ENCODE measurements at regions not wholly inside any gene's neighbourhood (a gene's known extent, or its start where the extent isn't known, plus 50 kb on each side); places are given as distances from the start of the nearest gene placed in this dataset.
"Not testable (repeated sequence)": the region's sequence is repeated elsewhere in the genome, so short reads cannot be mapped to it uniquely, and the experiment has no call there.

DNA sequence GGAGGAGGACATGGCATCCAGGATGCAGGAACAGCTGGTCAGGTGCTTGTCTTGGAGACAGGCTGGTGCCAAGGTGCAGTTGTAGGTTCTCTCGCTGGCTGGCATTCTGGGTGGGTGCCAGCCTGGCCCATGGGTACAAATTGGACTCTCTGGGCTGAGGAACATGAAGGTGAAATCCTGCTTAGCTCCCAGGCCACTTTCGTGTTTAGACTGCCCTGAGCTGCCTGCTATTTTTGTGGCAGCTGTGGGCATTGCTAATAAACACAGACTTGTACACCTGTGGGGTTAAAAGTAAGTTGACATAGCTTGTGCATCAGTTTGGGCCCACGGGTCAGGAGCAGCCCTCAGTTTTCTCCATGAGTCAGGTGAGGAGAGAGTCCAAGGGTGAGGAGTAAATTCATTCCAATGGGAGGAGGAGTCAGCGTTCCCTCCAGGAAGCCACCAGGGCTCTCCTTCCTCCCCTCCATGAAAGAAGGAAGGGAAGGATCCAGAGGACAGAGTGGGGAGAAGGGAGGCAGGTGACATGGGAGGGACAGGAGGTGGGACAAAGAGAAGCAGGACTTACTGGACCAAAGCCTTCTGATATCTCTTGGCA, 380.0 kb downstream of the GLRX3 start:
- no peak overlapping the region for H3K4me3 Mint-ChIP-seq
- no peak overlapping the region for H3K27ac Mint-ChIP-seq
- Histone ChIP-seq H3T11ph (ENCODE audit: low read length) (no peak overlapping the region), H2BK12ac (ENCODE audit: insufficient read length, low read depth, low read length) (no peak overlapping the region), H2BK15ac (ENCODE audit: low read depth, low read length) (no peak overlapping the region), H4K91ac (ENCODE audit: insufficient read length, low read depth, low read length) (no peak overlapping the region), H3K4me2 (ENCODE audit: insufficient read depth, insufficient read length, low read length) (no peak overlapping the region), H2AFZ (ENCODE audit: low read length) (no peak overlapping the region), H3K18ac (ENCODE audit: insufficient read length, low read depth, low read length) (no peak overlapping the region), H3K27me3 (ENCODE audit: insufficient read depth, low read length) (no peaks in the 10 kb centered on the region), H3K9me3 (ENCODE audit: control insufficient read depth, low read depth, low read length) (no peaks in the 10 kb centered on the region), H3K23me2 (ENCODE audit: insufficient read length, low read depth, low read length, poor library complexity, severe bottlenecking) (no peaks in the 10 kb centered on the region), H4K20me1 (ENCODE audit: control insufficient read depth, insufficient read depth, insufficient read length) (no peaks in the 10 kb centered on the region), H2BK5ac (ENCODE audit: insufficient read length, low read length) (no peak overlapping the region), H3K79me1 (ENCODE audit: insufficient read depth, low read depth, low read length, poor library complexity, severe bottlenecking) (no peaks in the 10 kb centered on the region), H2BK120ac (ENCODE audit: low read depth, low read length, poor library complexity, severe bottlenecking) (no peak overlapping the region), H3K14ac (ENCODE audit: insufficient read depth, low read length) (no peak overlapping the region), H3K27ac (ENCODE audit: insufficient read length, low read depth, low read length) (no peak overlapping the region), H2BK20ac (ENCODE audit: low read depth, low read length, poor library complexity, severe bottlenecking) (no peak overlapping the region), H4K8ac (replicated peaks; ENCODE audit: insufficient read length, low read depth, low read length) (no peak overlapping the region), H3K9ac (ENCODE audit: extremely low read depth, insufficient read length, low read length) (no peak overlapping the region), H2AK5ac (ENCODE audit: insufficient read length, low read length) (no peak overlapping the region), H3K4ac (ENCODE audit: low read depth, low read length) (no peak overlapping the region), H4K5ac (ENCODE audit: insufficient read length, low read depth, low read length) (no peak overlapping the region), H3K56ac (ENCODE audit: insufficient read length, low read depth, low read length) (no peak overlapping the region), H3K4me1 (ENCODE audit: insufficient read depth, low read length) (no peaks in the 10 kb centered on the region), H3K23ac (ENCODE audit: insufficient read length, low read depth, low read length) (no peak overlapping the region), H3K79me2 (ENCODE audit: insufficient read depth, low read length) (no peaks in the 10 kb centered on the region)
- H3K9me3 Mint-ChIP-seq = peaks cover 0 to 3% of the 10 kb centered on the region in 2 experiments; a peak in 1 of 5 replicates
- DNase-seq = no peak
- WGBS (ENCODE audit: extremely low coverage, insufficient read length, low lambda C conversion rate) = no CpG with 5 or more reads among the region's 4 CpGs
- peaks cover 5% of the 10 kb centered on the region for H3K27me3 Mint-ChIP-seq (ENCODE audit: low read depth)
- no peaks in the 10 kb centered on the region for H3K36me3 Mint-ChIP-seq (ENCODE audit: insufficient read depth in 1 of 3, low read depth in 3 of 3)
- no peaks in the 10 kb centered on the region for H3K4me1 Mint-ChIP-seq
- TF ChIP-seq, protein P1, sequence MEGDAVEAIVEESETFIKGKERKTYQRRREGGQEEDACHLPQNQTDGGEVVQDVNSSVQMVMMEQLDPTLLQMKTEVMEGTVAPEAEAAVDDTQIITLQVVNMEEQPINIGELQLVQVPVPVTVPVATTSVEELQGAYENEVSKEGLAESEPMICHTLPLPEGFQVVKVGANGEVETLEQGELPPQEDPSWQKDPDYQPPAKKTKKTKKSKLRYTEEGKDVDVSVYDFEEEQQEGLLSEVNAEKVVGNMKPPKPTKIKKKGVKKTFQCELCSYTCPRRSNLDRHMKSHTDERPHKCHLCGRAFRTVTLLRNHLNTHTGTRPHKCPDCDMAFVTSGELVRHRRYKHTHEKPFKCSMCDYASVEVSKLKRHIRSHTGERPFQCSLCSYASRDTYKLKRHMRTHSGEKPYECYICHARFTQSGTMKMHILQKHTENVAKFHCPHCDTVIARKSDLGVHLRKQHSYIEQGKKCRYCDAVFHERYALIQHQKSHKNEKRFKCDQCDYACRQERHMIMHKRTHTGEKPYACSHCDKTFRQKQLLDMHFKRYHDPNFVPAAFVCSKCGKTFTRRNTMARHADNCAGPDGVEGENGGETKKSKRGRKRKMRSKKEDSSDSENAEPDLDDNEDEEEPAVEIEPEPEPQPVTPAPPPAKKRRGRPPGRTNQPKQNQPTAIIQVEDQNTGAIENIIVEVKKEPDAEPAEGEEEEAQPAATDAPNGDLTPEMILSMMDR (conservative IDR thresholded peaks at IDR 0.05) = no peak

DNA sequence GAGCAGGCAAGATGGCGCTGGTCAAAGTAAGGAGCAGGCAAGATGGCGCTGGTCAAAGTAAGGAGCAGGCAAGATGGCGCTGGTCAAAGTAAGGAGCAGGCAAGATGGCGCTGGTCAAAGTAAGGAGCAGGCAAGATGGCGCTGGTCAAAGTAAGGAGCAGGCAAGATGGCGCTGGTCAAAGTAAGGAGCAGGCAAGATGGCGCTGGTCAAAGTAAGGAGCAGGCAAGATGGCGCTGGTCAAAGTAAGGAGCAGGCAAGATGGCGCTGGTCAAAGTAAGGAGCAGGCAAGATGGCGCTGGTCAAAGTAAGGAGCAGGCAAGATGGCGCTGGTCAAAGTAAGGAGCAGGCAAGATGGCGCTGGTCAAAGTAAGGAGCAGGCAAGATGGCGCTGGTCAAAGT, 382.7 kb downstream of the GLRX3 start:
- H3K27ac Mint-ChIP-seq, H3K9me3 Mint-ChIP-seq: not testable (repeated sequence)
- no CpG with 5 or more reads among the region's 13 CpGs for WGBS (ENCODE audit: extremely low coverage, insufficient read length, low lambda C conversion rate)

More for the DNA sequence above, 382.7 kb downstream of the GLRX3 start:
- H3K4me1 Mint-ChIP-seq; H4K5ac ChIP-seq (ENCODE audit: insufficient read length, low read depth, low read length); H2AK5ac ChIP-seq (ENCODE audit: insufficient read length, low read length); H3K4ac ChIP-seq (ENCODE audit: low read depth, low read length); H3K56ac ChIP-seq (ENCODE audit: insufficient read length, low read depth, low read length); H2BK5ac ChIP-seq (ENCODE audit: insufficient read length, low read length); H3T11ph ChIP-seq (ENCODE audit: low read length); H3K9me3 ChIP-seq (ENCODE audit: control insufficient read depth, low read depth, low read length); H2BK20ac ChIP-seq (ENCODE audit: low read depth, low read length, poor library complexity, severe bottlenecking); H3K14ac ChIP-seq (ENCODE audit: insufficient read depth, low read length); H4K91ac ChIP-seq (ENCODE audit: insufficient read length, low read depth, low read length); H2BK15ac ChIP-seq (ENCODE audit: low read depth, low read length); H3K18ac ChIP-seq (ENCODE audit: insufficient read length, low read depth, low read length); H4K8ac ChIP-seq (replicated peaks; ENCODE audit: insufficient read length, low read depth, low read length); H3K36me3 Mint-ChIP-seq (ENCODE audit: insufficient read depth in 1 of 3, low read depth in 3 of 3); H2AFZ ChIP-seq (ENCODE audit: low read length); H3K9ac ChIP-seq (ENCODE audit: extremely low read depth, insufficient read length, low read length); DNase-seq; H3K79me2 ChIP-seq (ENCODE audit: insufficient read depth, low read length); H3K27ac ChIP-seq (ENCODE audit: insufficient read length, low read depth, low read length); H3K4me3 Mint-ChIP-seq; H2BK120ac ChIP-seq (ENCODE audit: low read depth, low read length, poor library complexity, severe bottlenecking); H3K4me1 ChIP-seq (ENCODE audit: insufficient read depth, low read length); H3K23me2 ChIP-seq (ENCODE audit: insufficient read length, low read depth, low read length, poor library complexity, severe bottlenecking); H3K4me2 ChIP-seq (ENCODE audit: insufficient read depth, insufficient read length, low read length); H3K23ac ChIP-seq (ENCODE audit: insufficient read length, low read depth, low read length); H3K27me3 ChIP-seq (ENCODE audit: insufficient read depth, low read length); H2BK12ac ChIP-seq (ENCODE audit: insufficient read length, low read depth, low read length); H3K27me3 Mint-ChIP-seq (ENCODE audit: low read depth); H3K79me1 ChIP-seq (ENCODE audit: insufficient read depth, low read depth, low read length, poor library complexity, severe bottlenecking); H4K20me1 ChIP-seq (ENCODE audit: control insufficient read depth, insufficient read depth, insufficient read length): not testable (repeated sequence)

Data from H9 (cell line).